Keratinocyte (primary cell): ENCODE measurements at regions not wholly inside any gene's neighbourhood (a gene's known extent, or its start where the extent isn't known, plus 50 kb on each side); places are given as distances from the start of the nearest gene placed in this dataset.

Experiments
- DNase-seq: peaks from one replicate; pipeline ENCODE4 v3.0.0-alpha.2; 2011; ENCODE audit warnings: low read depth, missing footprints, low spot score
- FAIRE-seq: peaks from 2 replicates; lab custom pipeline; 2011; peaks lifted over from hg19 to GRCh38; lab: Jason Lieb, UNC
- H2AFZ ChIP-seq: 2 replicates; pipeline ENCODE4 v1.6.0; 2012; ENCODE audit warnings: low read length, control low read depth, inconsistent platforms; ENCODE audit not compliant: control insufficient read depth
- H3K27ac ChIP-seq: 2 replicates; pipeline ENCODE4 v1.5.1; 2011; ENCODE audit warnings: low read length; ENCODE audit not compliant: control insufficient read depth, insufficient read depth
- H3K27me3 ChIP-seq: 3 replicates; pipeline ENCODE4 v1.6.0; 2011; ENCODE audit warnings: low read length; ENCODE audit not compliant: control insufficient read depth, insufficient read depth; ENCODE audit errors: extremely low read depth
- H3K36me3 ChIP-seq, 2 experiments: 2 replicates in 1 of 2; 3 replicates in 1 of 2; pipeline ENCODE4 v1.5.1; 2011; ENCODE audit warnings: low read length in 2 of 2, mild to moderate bottlenecking in 1 of 2; ENCODE audit not compliant: control insufficient read depth in 2 of 2, insufficient read depth in 2 of 2; ENCODE audit errors: extremely low read depth in 1 of 2
- H3K4me1 ChIP-seq: 3 replicates; pipeline ENCODE4 v1.5.1; 2011; ENCODE audit warnings: low read length; ENCODE audit not compliant: control insufficient read depth, insufficient read depth; ENCODE audit errors: extremely low read depth
- H3K4me2 ChIP-seq: 3 replicates; pipeline ENCODE4 v1.6.0; 2011; ENCODE audit warnings: low read depth, low read length; ENCODE audit not compliant: control insufficient read depth, insufficient read depth; ENCODE audit errors: extremely low read depth
- H3K4me3 ChIP-seq, 3 experiments: fragments of 200-600 bp in 1 of 3; sonication (generic) in 1 of 3; 2 replicates in 2 of 3; 3 replicates in 1 of 3; pipeline ENCODE4 v1.5.1; 2011 to 2016; ENCODE audit warnings: low read length in 3 of 3, mild to moderate bottlenecking in 3 of 3, control low read depth in 2 of 3, inconsistent platforms in 1 of 3, low read depth in 1 of 3, mixed read lengths in 1 of 3, mixed run types in 1 of 3, moderate library complexity in 1 of 3; ENCODE audit not compliant: control insufficient read depth in 2 of 3, insufficient read depth in 2 of 3; ENCODE audit errors: extremely low read depth in 1 of 3
- H3K79me2 ChIP-seq: 2 replicates; pipeline ENCODE4 v1.6.0; 2012; ENCODE audit warnings: low read length; ENCODE audit not compliant: control insufficient read depth, insufficient read depth
- H3K9ac ChIP-seq: 3 replicates; pipeline ENCODE4 v1.6.0; 2011; ENCODE audit warnings: low read length; ENCODE audit not compliant: control insufficient read depth, insufficient read depth; ENCODE audit errors: extremely low read depth
- H3K9me1 ChIP-seq: 3 replicates; pipeline ENCODE4 v1.6.0; 2011; ENCODE audit warnings: low read length; ENCODE audit not compliant: control insufficient read depth, insufficient read depth; ENCODE audit errors: extremely low read depth
- H3K9me3 ChIP-seq: 2 replicates; pipeline ENCODE4 v1.5.1; 2012; ENCODE audit warnings: low read depth, low read length; ENCODE audit not compliant: control insufficient read depth
- H4K20me1 ChIP-seq: 3 replicates; pipeline ENCODE4 v1.6.0; 2011; ENCODE audit warnings: low read length; ENCODE audit not compliant: control insufficient read depth, insufficient read depth; ENCODE audit errors: extremely low read depth
- EZH2 ChIP-seq: IDR thresholded peaks from one replicate; pipeline ENCODE4 v1.6.1; 2012; ENCODE audit warnings: inconsistent platforms, mild to moderate bottlenecking, low read length, moderate library complexity
- dilution Hi-C: fragments of 300-500 bp; cut with MboI; formaldehyde crosslinking; loops from one replicate; pipeline ENCODE4 v1.7.0; 2020; ENCODE audit warnings: low sequenced_read_pairs; ENCODE audit not compliant: extremely low pct_ligation_motif_present
- TF ChIP-seq, protein P1 (sequence below), 3 experiments: IDR thresholded peaks in 1 of 3; conservative IDR thresholded peaks in 1 of 3; optimal IDR thresholded peaks in 1 of 3; 2 replicates in 2 of 3; 3 replicates in 1 of 3; pipeline versions ENCODE3 to v1.5.1; 2011; ENCODE audit warnings: low read length in 3 of 3, mild to moderate bottlenecking in 3 of 3, moderate library complexity in 2 of 3, control low read depth in 1 of 3, inconsistent platforms in 1 of 3; ENCODE audit not compliant: insufficient read depth in 2 of 3; ENCODE audit errors: extremely low read depth in 1 of 3

DNA sequence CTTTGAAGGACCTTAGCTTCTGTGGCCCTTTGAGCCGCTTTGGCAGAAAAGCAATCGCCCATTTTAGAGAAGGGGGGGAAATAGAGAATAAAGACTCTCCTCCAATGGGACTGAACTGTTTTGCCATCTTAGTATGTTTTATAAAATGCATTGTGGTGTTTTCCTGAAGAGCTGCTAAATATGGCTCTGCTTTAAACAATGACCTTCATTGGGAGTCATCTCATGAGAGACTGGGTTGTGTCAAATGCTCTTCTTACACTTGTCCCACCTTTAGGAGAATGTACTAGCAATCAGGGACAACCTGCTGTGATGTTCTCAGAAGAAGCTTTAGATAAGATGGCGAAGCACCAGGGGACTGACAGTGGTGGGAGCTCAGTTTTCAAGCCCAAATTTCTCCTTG, 418.9 kb upstream of the POU3F3 start:
- FAIRE-seq (no peak), DNase-seq (no peak)
- dilution Hi-C loops, result loop anchor here (25.0 kb wide), 1 partner anchor 102 kb away; no protein-coding TSS in a partner anchor
- H3K36me3 ChIP-seq, result no peaks in the 10 kb centered on the region
- no peaks in the 10 kb centered on the region for H3K9me1 ChIP-seq
- H3K27me3 ChIP-seq, result no peaks in the 10 kb centered on the region
- no peak overlapping the region for H2AFZ ChIP-seq
- H3K9ac ChIP-seq, result no peak overlapping the region
- H3K27ac ChIP-seq, result no peak overlapping the region
- H3K4me3 ChIP-seq, result no peak overlapping the region
- H3K4me2 ChIP-seq, result no peak overlapping the region
- H3K4me1 ChIP-seq, result no peaks in the 10 kb centered on the region
- H3K9me3 ChIP-seq, result no peaks in the 10 kb centered on the region
- no peaks in the 10 kb centered on the region for H3K79me2 ChIP-seq
- H4K20me1 ChIP-seq, result no peaks in the 10 kb centered on the region
- TF ChIP-seq, protein P1, sequence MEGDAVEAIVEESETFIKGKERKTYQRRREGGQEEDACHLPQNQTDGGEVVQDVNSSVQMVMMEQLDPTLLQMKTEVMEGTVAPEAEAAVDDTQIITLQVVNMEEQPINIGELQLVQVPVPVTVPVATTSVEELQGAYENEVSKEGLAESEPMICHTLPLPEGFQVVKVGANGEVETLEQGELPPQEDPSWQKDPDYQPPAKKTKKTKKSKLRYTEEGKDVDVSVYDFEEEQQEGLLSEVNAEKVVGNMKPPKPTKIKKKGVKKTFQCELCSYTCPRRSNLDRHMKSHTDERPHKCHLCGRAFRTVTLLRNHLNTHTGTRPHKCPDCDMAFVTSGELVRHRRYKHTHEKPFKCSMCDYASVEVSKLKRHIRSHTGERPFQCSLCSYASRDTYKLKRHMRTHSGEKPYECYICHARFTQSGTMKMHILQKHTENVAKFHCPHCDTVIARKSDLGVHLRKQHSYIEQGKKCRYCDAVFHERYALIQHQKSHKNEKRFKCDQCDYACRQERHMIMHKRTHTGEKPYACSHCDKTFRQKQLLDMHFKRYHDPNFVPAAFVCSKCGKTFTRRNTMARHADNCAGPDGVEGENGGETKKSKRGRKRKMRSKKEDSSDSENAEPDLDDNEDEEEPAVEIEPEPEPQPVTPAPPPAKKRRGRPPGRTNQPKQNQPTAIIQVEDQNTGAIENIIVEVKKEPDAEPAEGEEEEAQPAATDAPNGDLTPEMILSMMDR (optimal IDR thresholded peaks at IDR 0.05 in 1 of 3, IDR thresholded peaks at IDR 0.05 in 1 of 3, conservative IDR thresholded peaks at IDR 0.05 in 1 of 3; ENCODE audit: extremely low read depth in 1 of 3, insufficient read depth in 2 of 3, low read length in 3 of 3), result no peak
- no peak for TF ChIP-seq EZH2

DNA sequence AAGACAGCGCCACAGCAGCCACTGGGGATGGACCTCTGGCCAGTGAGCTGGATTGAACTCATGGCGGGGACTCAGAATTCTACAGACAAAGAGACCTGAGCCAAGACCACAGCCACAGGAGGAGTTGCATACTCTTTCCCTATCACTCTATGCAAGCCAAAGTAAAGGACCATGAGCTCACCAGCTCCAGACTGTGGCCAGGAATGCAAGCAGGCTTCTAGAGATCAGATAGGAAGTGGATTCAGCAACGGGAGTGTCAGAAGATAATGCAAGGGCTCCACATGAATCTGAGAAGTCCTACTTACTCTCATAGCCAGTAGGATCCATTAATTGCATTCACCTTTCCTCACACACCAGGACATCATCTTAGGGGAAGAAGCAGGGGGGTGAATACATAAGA, 415.4 kb upstream of the POU3F3 start:
- dilution Hi-C loops, result loop anchor here (25.0 kb wide), 1 partner anchor 99 kb away; no protein-coding TSS in a partner anchor
- no peaks in the 10 kb centered on the region for H4K20me1 ChIP-seq
- H3K79me2 ChIP-seq, result no peaks in the 10 kb centered on the region
- H3K4me1 ChIP-seq, result no peaks in the 10 kb centered on the region
- no peaks in the 10 kb centered on the region for H3K36me3 ChIP-seq
- H3K9me1 ChIP-seq, result no peaks in the 10 kb centered on the region
- no peak overlapping the region for H3K4me2 ChIP-seq
- H3K27me3 ChIP-seq, result no peaks in the 10 kb centered on the region
- H2AFZ ChIP-seq, result no peak overlapping the region
- DNase-seq, result no peak
- FAIRE-seq, result no peak
- H3K9ac ChIP-seq, result no peak overlapping the region
- H3K27ac ChIP-seq, result no peak overlapping the region
- TF ChIP-seq EZH2, result no peak
- TF ChIP-seq, protein P1 (optimal IDR thresholded peaks at IDR 0.05 in 1 of 3, IDR thresholded peaks at IDR 0.05 in 1 of 3, conservative IDR thresholded peaks at IDR 0.05 in 1 of 3; ENCODE audit: extremely low read depth in 1 of 3, insufficient read depth in 2 of 3, low read length in 3 of 3), result no peak
- peaks cover 2% of the 10 kb centered on the region for H3K9me3 ChIP-seq
- H3K4me3 ChIP-seq, result no peak overlapping the region
